Fibroblast of pulmonary artery (primary cell): ENCODE measurements at regions not wholly inside any gene's neighbourhood (a gene's known extent, or its start where the extent isn't known, plus 50 kb on each side); places are given as distances from the start of the nearest gene placed in this dataset.

Experiments
- DNase-seq: peaks from one replicate; pipeline ENCODE4 v3.0.0-alpha.2; 2010; ENCODE audit warnings: low read depth
- H3K4me3 ChIP-seq: replicated peaks from 2 replicates; pipeline ENCODE4 v1.5.1; 2011; ENCODE audit warnings: low read depth, mild to moderate bottlenecking, control low read depth, low read length, moderate library complexity
- TF ChIP-seq, protein P1 (sequence below): IDR thresholded peaks from 2 replicates; pipeline ENCODE4 v1.5.1; 2011; ENCODE audit warnings: mild to moderate bottlenecking, control low read depth, low read length, inconsistent platforms; ENCODE audit errors: missing control alignments

DNA sequence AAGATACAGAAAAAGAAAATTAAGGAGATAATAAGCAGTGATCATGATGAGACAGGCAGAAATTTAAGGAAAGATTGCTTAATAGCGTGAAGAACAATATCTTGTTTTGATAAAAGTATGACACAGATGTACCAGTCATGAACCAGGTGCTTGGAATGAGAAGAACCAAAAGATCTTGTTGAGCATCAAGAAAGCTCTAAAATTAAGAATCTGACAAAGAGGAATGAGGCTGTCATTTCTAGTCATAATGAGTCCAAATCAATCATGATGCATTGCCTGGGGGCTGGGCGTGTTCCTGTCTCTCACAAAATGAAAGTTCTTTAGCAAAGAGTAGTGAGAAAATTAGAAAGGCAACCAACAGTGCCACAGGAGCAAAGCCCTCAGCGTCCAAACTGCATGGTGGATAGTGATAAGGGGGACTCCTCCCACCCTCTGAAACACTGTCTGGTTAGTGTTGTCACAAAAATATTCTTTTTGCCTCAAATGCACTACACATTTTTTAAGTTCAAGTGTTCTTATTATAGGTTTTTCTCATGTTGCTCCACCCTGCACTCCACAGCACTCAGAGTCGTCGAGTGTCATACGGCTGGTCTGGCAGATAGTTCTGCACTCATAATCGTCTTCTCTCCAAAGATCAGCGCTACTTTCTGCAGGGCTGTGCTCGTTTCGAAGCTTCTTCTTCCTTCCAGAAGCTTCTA is 439.6 kb downstream of the TNS3 start:
- TF ChIP-seq, protein P1, sequence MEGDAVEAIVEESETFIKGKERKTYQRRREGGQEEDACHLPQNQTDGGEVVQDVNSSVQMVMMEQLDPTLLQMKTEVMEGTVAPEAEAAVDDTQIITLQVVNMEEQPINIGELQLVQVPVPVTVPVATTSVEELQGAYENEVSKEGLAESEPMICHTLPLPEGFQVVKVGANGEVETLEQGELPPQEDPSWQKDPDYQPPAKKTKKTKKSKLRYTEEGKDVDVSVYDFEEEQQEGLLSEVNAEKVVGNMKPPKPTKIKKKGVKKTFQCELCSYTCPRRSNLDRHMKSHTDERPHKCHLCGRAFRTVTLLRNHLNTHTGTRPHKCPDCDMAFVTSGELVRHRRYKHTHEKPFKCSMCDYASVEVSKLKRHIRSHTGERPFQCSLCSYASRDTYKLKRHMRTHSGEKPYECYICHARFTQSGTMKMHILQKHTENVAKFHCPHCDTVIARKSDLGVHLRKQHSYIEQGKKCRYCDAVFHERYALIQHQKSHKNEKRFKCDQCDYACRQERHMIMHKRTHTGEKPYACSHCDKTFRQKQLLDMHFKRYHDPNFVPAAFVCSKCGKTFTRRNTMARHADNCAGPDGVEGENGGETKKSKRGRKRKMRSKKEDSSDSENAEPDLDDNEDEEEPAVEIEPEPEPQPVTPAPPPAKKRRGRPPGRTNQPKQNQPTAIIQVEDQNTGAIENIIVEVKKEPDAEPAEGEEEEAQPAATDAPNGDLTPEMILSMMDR, result no peak
- H3K4me3 ChIP-seq, result no peak overlapping the region
- DNase-seq, result no peak

DNA sequence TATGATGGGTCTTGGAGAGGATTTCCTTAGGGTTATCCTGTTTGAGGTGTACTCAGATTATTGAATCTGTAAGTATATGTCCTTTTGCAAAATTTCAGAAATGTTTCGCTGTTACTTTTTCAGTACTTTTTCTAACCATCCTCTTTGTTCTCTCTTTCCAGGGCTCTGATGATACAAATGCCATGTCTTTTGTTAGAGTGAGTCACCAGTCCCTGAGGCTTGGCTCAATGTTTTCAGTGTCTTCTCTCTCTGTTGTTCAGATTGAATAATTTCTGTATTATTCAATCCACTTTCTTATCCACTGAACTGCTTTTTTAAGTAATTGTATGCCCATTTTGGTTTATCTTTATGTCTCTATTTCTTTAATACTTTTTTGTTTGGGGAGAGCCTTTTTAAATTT is 449.4 kb downstream of the TNS3 start:
- TF ChIP-seq, protein P1, result no peak
- no peak overlapping the region for H3K4me3 ChIP-seq
- DNase-seq, result no peak

DNA sequence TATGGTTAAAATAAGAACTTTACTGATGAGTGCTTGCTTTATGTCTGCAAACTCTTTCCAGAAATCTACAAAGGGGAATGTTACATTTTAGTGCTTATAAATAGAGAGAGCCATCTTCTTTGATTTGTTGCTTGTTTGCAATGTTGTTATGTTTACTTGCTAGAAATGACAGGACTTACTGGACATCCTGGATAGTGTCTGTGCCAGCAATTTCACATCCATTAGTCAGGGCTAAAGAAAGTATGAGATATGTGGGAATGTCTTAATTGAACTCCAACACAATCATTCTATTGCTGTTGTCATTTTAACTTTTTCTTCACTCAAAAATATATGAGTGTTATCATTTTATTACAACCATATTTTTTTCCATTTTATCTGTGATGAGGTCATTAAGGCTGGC is 453.2 kb downstream of the TNS3 start:
- no peak for DNase-seq
- TF ChIP-seq, protein P1, result no peak
- H3K4me3 ChIP-seq, result no peak overlapping the region

DNA sequence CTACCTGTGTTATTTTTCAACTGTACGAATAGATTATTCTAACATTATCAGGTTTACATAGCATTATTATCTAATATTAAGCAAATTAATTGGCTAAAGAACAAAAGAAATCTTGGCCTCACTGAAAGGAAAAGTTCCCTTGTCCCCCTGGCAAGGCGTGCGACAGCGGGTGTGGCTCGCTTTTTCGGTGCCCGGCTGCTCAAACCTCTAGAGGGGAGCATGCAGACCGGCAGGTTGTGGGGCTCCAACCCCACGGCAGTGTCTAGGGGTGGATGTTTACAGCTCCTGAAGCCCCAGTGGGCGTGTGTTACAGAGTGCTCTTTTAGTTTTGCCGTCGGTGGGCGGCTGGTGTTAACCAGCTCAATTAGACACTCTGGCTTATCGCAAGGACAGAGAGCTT is 456.4 kb downstream of the TNS3 start:
- DNase-seq, result no peak
- TF ChIP-seq, protein P1, result no peak
- no peak overlapping the region for H3K4me3 ChIP-seq

DNA sequence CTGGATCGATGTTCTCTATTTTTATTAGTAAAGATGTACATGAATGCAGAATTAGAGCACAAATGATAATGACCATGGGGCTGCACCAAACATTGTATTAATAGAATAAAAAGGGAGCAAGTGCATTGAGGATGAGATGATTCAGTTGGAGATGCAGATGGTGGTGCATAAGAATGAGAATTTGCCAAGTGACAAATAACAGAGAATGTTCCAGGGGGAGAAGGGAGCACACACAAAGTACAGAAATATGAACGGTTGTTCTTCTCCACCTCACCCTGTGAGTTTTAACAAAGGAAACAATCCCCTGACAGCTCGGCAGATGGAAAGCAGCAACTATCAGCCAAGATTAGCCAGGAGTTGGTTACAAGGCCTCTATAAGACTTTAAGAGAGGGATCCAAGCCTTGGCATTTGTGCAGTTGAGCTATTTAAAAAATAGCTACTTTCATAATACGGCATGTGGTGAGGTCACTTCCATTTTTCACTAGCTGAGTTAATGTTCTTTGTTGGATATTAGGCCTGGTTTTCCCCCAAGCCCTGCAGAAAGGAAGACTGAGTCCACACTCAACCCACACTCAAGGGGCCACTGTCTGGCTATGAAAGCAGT is 462.5 kb downstream of the TNS3 start:
- no peak overlapping the region for H3K4me3 ChIP-seq
- no peak for DNase-seq
- TF ChIP-seq, protein P1, result no peak

DNA sequence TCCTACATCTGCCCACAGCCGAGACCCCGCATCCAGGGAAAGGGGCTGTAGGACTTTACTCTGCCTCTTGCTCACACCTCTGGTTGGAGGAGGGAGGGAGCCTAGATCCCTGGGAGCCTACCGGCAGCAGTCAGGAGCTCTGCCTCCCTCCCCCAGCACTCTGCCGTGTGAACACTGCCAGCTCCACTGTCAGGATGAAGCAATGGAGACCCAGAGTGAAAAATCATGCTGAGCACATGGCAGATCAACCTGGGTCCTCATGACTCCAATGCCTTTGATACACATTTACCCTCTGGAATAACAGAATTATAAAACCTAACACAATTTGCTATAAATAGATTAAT is 477.7 kb downstream of the TNS3 start:
- DNase-seq, result no peak
- TF ChIP-seq, protein P1, result no peak

More for the DNA sequence above, 477.7 kb downstream of the TNS3 start:
- H3K4me3 ChIP-seq, result no peak overlapping the region
